Psoas muscle (tissue), 7 donors: ENCODE measurements at regions not wholly inside any gene's neighbourhood (a gene's known extent, or its start where the extent isn't known, plus 50 kb on each side); places are given as distances from the start of the nearest gene placed in this dataset.

Experiments used
- ATAC-seq, 4 donors: fragments of 200-7000 bp; cut with Tn5 transposase; one replicate each; pipeline ENCODE4 v1.9.1; 2020; ENCODE audit warnings: moderate library complexity in 3 of 4, mild to moderate bottlenecking in 2 of 4
- DNase-seq, 2 donors: peaks; one replicate each; pipeline ENCODE4 v3.0.0-alpha.2; 2020
- H3K27ac ChIP-seq: fragments of 200-600 bp; one replicate; pipeline ENCODE4 v1.8.0; 2022
- H3K27me3 ChIP-seq, 3 donors: fragments of 200-600 bp in 1 of 3; one replicate each; pipeline versions ENCODE4 v1.6.1 to v1.8.0; 2013 to 2022; ENCODE audit warnings: low read length in 2 of 3, mild to moderate bottlenecking in 2 of 3, moderate library complexity in 1 of 3; ENCODE audit not compliant: insufficient read depth in 3 of 3
- H3K36me3 ChIP-seq, 2 donors: fragments of 200-600 bp in 1 of 2; one replicate each; pipeline versions ENCODE4 v1.6.1 to v1.8.0; 2013 to 2022; ENCODE audit warnings: low read depth in 1 of 2, mild to moderate bottlenecking in 1 of 2, moderate library complexity in 1 of 2; ENCODE audit not compliant: insufficient read depth in 1 of 2
- H3K4me1 ChIP-seq: fragments of 200-600 bp; one replicate; pipeline ENCODE4 v1.8.0; 2022
- H3K4me3 ChIP-seq: fragments of 200-600 bp; one replicate; pipeline ENCODE4 v1.8.0; 2022; ENCODE audit warnings: mild to moderate bottlenecking
- H3K9me3 ChIP-seq: fragments of 200-600 bp; one replicate; pipeline ENCODE4 v1.8.0; 2022
- WGBS, 3 donors: extraction: QIAGEN DNeasy Blood & Tissue Kit; methylation state at CpG; one replicate each; pipeline versions ENCODE4 v1.1.6 to v1.1.7; 2013; 5-methylcytosine and 5-hydroxymethylcytosine counted together
- intact Hi-C, 2 donors: fragments of 100-400 bp; cut with DNase I; formaldehyde crosslinking; loops; one replicate each; pipeline versions ENCODE4 v1.11.0 to v1.14.2; 2022
- TF ChIP-seq, protein P1 (sequence below): fragments of 200-600 bp; IDR thresholded peaks from one replicate; pipeline ENCODE4 v1.8.0; 2022; ENCODE audit warnings: antibody characterized with exemption
- donor health status: healthy with polysubstance abuse.
- donor health status: DM: no; HTN: no; CAD: no; lungs with moderate emphysema.
- donor health status: Bipolar disorder and iron deficiency.
- donor health status: healthy.
- donor health status: DM: yes; HTN: yes; CAD: no.
- donor health status: DM: no; HTN: no; CAD: no.
- donor health status: DM: yes; HTN: yes; CAD: no.

DNA sequence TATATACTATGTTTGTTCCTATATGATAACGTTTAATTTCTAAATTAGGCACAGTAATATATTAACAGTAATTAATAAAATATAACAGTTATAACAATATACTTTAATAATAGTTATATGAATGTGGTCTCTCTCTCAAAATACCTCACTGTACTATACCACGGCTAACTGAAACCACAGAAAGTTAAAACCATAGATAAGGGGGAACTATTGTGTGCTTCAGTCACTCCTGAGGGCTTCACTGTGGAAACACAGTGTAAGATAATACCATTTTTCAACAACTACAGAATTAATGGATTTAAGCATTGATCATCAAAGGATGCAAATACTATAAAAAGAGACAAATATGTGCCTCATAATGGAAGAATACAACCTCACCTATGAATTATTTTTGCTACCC is 266.4 kb upstream of the RGS6 start:
- Histone ChIP-seq H3K36me3 (no peaks in the 10 kb centered on the region), H3K4me1 (no peaks in the 10 kb centered on the region), H3K4me3 (no peak overlapping the region), H3K27me3 (no peaks in the 10 kb centered on the region), H3K9me3 (no peaks in the 10 kb centered on the region), H3K27ac (no peak overlapping the region)
- TF ChIP-seq, protein P1, sequence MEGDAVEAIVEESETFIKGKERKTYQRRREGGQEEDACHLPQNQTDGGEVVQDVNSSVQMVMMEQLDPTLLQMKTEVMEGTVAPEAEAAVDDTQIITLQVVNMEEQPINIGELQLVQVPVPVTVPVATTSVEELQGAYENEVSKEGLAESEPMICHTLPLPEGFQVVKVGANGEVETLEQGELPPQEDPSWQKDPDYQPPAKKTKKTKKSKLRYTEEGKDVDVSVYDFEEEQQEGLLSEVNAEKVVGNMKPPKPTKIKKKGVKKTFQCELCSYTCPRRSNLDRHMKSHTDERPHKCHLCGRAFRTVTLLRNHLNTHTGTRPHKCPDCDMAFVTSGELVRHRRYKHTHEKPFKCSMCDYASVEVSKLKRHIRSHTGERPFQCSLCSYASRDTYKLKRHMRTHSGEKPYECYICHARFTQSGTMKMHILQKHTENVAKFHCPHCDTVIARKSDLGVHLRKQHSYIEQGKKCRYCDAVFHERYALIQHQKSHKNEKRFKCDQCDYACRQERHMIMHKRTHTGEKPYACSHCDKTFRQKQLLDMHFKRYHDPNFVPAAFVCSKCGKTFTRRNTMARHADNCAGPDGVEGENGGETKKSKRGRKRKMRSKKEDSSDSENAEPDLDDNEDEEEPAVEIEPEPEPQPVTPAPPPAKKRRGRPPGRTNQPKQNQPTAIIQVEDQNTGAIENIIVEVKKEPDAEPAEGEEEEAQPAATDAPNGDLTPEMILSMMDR: no peak
- intact Hi-C loops: no loop called here
- ATAC-seq (no peak), DNase-seq (no peak)
- WGBS, 3 donors: 82 to 89% (median 87%) methylated on average over 2 of the region's 2 CpGs

DNA sequence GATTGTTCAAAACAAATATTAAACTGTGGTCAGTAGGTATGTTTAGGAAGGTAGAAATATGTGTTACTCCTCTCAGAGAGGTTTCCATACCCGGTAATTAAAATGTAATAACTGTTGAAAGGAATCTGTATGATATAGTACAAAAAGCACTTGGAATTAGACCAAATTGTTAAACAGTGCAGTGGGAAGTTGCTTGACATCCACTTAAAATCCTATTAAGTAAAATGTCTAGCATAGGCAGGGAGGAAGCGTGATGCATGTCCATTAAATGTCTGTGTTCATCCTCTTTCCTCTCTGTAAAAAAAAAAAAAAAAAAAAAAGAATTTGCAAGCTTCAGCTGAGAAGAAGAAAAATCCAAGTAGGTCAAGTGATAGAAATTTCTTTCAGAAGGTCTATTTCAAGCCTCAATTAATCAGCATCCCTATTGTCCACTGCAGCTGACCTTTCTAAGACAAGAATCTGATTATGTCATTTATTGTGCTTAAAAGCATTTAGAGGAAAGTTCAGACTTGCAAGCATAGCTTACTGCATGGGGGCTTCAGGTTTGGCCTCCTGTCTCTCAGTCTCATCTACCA is 265.6 kb upstream of the RGS6 start:
- H3K4me1 ChIP-seq: no peaks in the 10 kb centered on the region
- no peaks in the 10 kb centered on the region for H3K36me3 ChIP-seq
- 85 to 95% (median 90%) methylated on average over 2 of the region's 2 CpGs for WGBS, 3 donors
- H3K27me3 ChIP-seq: no peaks in the 10 kb centered on the region
- H3K9me3 ChIP-seq: no peaks in the 10 kb centered on the region
- no peak overlapping the region for H3K4me3 ChIP-seq
- DNase-seq (no peak), ATAC-seq (no peak)
- intact Hi-C loops: no loop called here
- TF ChIP-seq, protein P1: no peak
- no peak overlapping the region for H3K27ac ChIP-seq

DNA sequence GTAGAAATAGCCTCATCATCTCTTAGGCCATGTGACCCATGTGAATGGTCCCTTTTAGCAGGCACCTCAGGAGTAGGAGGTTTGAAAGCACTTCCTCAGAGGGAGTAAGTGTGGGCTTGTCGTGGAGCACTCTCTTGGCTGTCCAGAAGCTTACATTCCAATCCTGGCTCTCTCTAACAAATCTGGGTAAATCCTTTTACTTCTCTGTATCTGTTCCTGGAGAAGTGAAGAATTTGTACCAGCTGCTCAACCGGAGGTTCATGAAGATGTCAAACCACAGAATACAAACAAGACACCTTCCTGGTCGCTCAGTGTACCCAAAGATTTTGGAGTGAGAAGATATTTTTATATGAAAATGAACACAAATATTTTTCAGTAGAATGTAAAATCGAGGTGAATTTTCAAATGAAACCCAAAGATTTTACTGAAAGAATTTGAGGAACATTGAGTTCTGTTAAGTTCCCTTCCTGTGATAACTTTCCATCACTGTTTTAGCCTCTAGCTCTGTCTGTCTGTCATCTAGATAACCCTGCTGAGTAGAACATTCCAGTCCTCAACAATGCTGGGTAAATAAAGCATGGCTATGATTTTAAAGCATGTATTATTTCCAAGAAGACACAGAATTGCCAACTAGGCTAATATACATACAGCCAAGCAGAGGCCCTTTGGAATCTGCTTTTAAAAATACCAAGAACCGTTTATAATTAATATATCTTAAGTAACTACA is 263.9 kb upstream of the RGS6 start:
- H3K4me1 ChIP-seq: no peaks in the 10 kb centered on the region
- H3K36me3 ChIP-seq: no peaks in the 10 kb centered on the region
- TF ChIP-seq, protein P1: no peak
- intact Hi-C loops: no loop called here
- 52 to 69% (median 53%) methylated on average over 5 of the region's 5 CpGs for WGBS, 3 donors
- H3K9me3 ChIP-seq: no peaks in the 10 kb centered on the region
- DNase-seq (no peak), ATAC-seq (no peak)
- no peak overlapping the region for H3K27ac ChIP-seq
- H3K27me3 ChIP-seq: no peaks in the 10 kb centered on the region
- no peak overlapping the region for H3K4me3 ChIP-seq

DNA sequence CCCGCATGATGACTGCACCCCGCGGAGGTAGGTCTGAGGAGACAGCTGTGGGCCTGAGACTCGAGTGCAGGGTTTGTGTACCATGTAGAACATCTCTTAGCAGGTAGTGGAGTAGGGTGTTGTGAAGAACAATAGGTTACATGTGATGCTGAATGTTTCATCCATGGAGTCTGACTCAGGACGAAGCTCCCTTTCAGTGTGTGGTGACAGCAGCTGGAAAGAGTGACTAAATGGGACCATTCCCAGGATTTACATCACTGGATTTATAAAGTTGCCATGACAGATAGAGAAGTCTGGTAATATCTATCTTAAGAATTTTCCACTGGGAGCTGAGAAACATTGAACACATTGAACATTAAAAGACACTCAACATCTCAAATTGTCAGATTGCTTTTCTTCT is 259.6 kb upstream of the RGS6 start:
- H3K9me3 ChIP-seq: no peaks in the 10 kb centered on the region
- intact Hi-C loops: no loop called here
- H3K4me1 ChIP-seq: no peaks in the 10 kb centered on the region
- WGBS, 3 donors: 84 to 89% (median 86%) methylated on average over 5 of the region's 5 CpGs
- no peaks in the 10 kb centered on the region for H3K36me3 ChIP-seq
- TF ChIP-seq, protein P1: no peak
- ATAC-seq: no peak
- no peak overlapping the region for H3K27ac ChIP-seq
- DNase-seq: no peak
- H3K27me3 ChIP-seq: no peaks in the 10 kb centered on the region
- H3K4me3 ChIP-seq: no peak overlapping the region
